Smooth muscle cell (in vitro differentiated cells): ENCODE measurements at regions not wholly inside any gene's neighbourhood (a gene's known extent, or its start where the extent isn't known, plus 50 kb on each side); places are given as distances from the start of the nearest gene placed in this dataset.
"Not testable (repeated sequence)": the region's sequence is repeated elsewhere in the genome, so short reads cannot be mapped to it uniquely, and the experiment has no call there.

ENCODE experiments used
- DNase-seq: peaks from one replicate; lab custom pipeline; 2025; ENCODE audit not compliant: unreplicated experiment; lab: John Stamatoyannopoulos, UW
- H2AFZ ChIP-seq: fragments of 200-600 bp; sonication (generic); 2 replicates; pipeline ENCODE4 v1.6.0; 2016; ENCODE audit warnings: antibody characterized with exemption, low read depth, mild to moderate bottlenecking
- H3F3A ChIP-seq: fragments of 200-600 bp; sonication (generic); 2 replicates; pipeline ENCODE4 v1.6.0; 2017; ENCODE audit warnings: antibody characterized with exemption, low read depth
- H3K27ac ChIP-seq: fragments of 200-600 bp; sonication (generic); 2 replicates; pipeline ENCODE4 v1.5.1; 2016; ENCODE audit warnings: low read depth, mild to moderate bottlenecking
- H3K27me3 ChIP-seq: fragments of 200-600 bp; sonication (generic); 2 replicates; pipeline ENCODE4 v1.6.1; 2016; ENCODE audit warnings: low read depth, mild to moderate bottlenecking
- H3K36me3 ChIP-seq: fragments of 200-600 bp; sonication (generic); 2 replicates; pipeline ENCODE4 v1.5.1; 2016; ENCODE audit warnings: low read depth
- H3K4me1 ChIP-seq: fragments of 200-600 bp; sonication (generic); 2 replicates; pipeline ENCODE4 v1.5.1; 2016; ENCODE audit warnings: low read depth
- H3K4me2 ChIP-seq: fragments of 200-600 bp; sonication (generic); 2 replicates; pipeline ENCODE4 v1.6.0; 2016; ENCODE audit warnings: mild to moderate bottlenecking
- H3K4me3 ChIP-seq: fragments of 200-600 bp; sonication (generic); 2 replicates; pipeline ENCODE4 v1.5.1; 2016; ENCODE audit warnings: mild to moderate bottlenecking
- H3K79me2 ChIP-seq: fragments of 200-600 bp; sonication (generic); 2 replicates; pipeline ENCODE4 v1.6.0; 2016; ENCODE audit warnings: low read depth, mild to moderate bottlenecking
- H3K9ac ChIP-seq: fragments of 200-600 bp; sonication (generic); 2 replicates; pipeline ENCODE4 v1.6.0; 2016; ENCODE audit warnings: low read depth
- H3K9me3 ChIP-seq: fragments of 200-600 bp; sonication (generic); replicated peaks from 2 replicates; pipeline ENCODE4 v1.5.1; 2016; ENCODE audit warnings: low read depth
- H4K20me1 ChIP-seq: fragments of 200-600 bp; sonication (generic); 2 replicates; pipeline ENCODE4 v1.6.0; 2016; ENCODE audit warnings: low read depth
- CTCF ChIP-seq: fragments of 200-600 bp; sonication (generic); IDR thresholded peaks from 2 replicates; pipeline ENCODE4 v1.5.1; 2017; ENCODE audit warnings: borderline replicate concordance, mild to moderate bottlenecking, antibody characterized with exemption; ENCODE audit not compliant: insufficient read depth, poor library complexity, severe bottlenecking
- WGBS: methylation state at CpG from one replicate; pipeline ENCODE4 v1.1.7; 2016; ENCODE audit warnings: low lambda C conversion rate; 5-methylcytosine and 5-hydroxymethylcytosine counted together

- Histone ChIP-seq H3K27ac (no peak overlapping the region), H3K9ac (no peak overlapping the region), H3F3A (no peaks in the 10 kb centered on the region), H4K20me1 (no peaks in the 10 kb centered on the region), H3K9me3 (no peaks in the 10 kb centered on the region), H3K27me3 (no peaks in the 10 kb centered on the region), H3K36me3 (no peaks in the 10 kb centered on the region), H3K4me1 (no peaks in the 10 kb centered on the region), H3K79me2 (no peaks in the 10 kb centered on the region), H3K4me2 (no peak overlapping the region), H3K4me3 (no peak overlapping the region), H2AFZ (no peak overlapping the region)
- DNase-seq, result no peak
- WGBS, result 97% methylated on average over 5 of the region's 5 CpGs
- no peak for TF ChIP-seq CTCF
Observed at GRCh38 chr16:80253741-80254140, 287.1 kb upstream of the DYNLRB2 start.

- no peak overlapping the region for H3K4me2 ChIP-seq
- no peak overlapping the region for H2AFZ ChIP-seq
- no peaks in the 10 kb centered on the region for H4K20me1 ChIP-seq
- no peak for DNase-seq
- H3K9me3 ChIP-seq, result no peaks in the 10 kb centered on the region
- H3F3A ChIP-seq, result no peaks in the 10 kb centered on the region
- no peak overlapping the region for H3K27ac ChIP-seq
- H3K9ac ChIP-seq, result no peak overlapping the region
- 64% methylated on average over 4 of the region's 4 CpGs for WGBS
- no peaks in the 10 kb centered on the region for H3K27me3 ChIP-seq
- H3K4me3 ChIP-seq, result no peak overlapping the region
- no peaks in the 10 kb centered on the region for H3K79me2 ChIP-seq
- no peak for TF ChIP-seq CTCF
- no peaks in the 10 kb centered on the region for H3K36me3 ChIP-seq
- no peaks in the 10 kb centered on the region for H3K4me1 ChIP-seq
Observed at GRCh38 chr16:80250381-80250780, 290.4 kb upstream of the DYNLRB2 start.

- not testable (repeated sequence) for DNase-seq, H2AFZ ChIP-seq, H4K20me1 ChIP-seq, H3K9me3 ChIP-seq, H3K9ac ChIP-seq, H3K4me3 ChIP-seq, H3K4me2 ChIP-seq, H3K27me3 ChIP-seq, H3K36me3 ChIP-seq, H3K4me1 ChIP-seq, H3K79me2 ChIP-seq, H3F3A ChIP-seq, H3K27ac ChIP-seq
- no CpG with 5 or more reads among the region's 30 CpGs for WGBS
Observed at GRCh38 chr16:80243303-80243702, 297.5 kb upstream of the DYNLRB2 start.

- not testable (repeated sequence) for H3K27me3 ChIP-seq, H4K20me1 ChIP-seq, H2AFZ ChIP-seq
Observed at GRCh38 chr16:80242279-80242678, 298.5 kb upstream of the DYNLRB2 start.

GRCh38 chr16:80233097-80233835 is 307.5 kb upstream of the DYNLRB2 start:
- H3K36me3 ChIP-seq, result no peaks in the 10 kb centered on the region
- H3K9me3 ChIP-seq, result no peaks in the 10 kb centered on the region
- no peaks in the 10 kb centered on the region for H3K27me3 ChIP-seq
- no peak overlapping the region for H2AFZ ChIP-seq
- 73% methylated on average over 8 of the region's 8 CpGs for WGBS
- no peak for TF ChIP-seq CTCF
- H3K4me2 ChIP-seq, result no peak overlapping the region
- H3K27ac ChIP-seq, result no peak overlapping the region
- no peaks in the 10 kb centered on the region for H3K79me2 ChIP-seq
- H3K9ac ChIP-seq, result no peak overlapping the region
- no peak overlapping the region for H3K4me3 ChIP-seq
- no peaks in the 10 kb centered on the region for H3F3A ChIP-seq
- no peaks in the 10 kb centered on the region for H4K20me1 ChIP-seq
- H3K4me1 ChIP-seq, result no peaks in the 10 kb centered on the region
- DNase-seq, result no peak

More at GRCh38 chr16:80242279-80242678, 298.5 kb upstream of the DYNLRB2 start:
- not testable (repeated sequence) for H3K4me1 ChIP-seq, H3K36me3 ChIP-seq, H3K27ac ChIP-seq, H3K4me2 ChIP-seq, H3K79me2 ChIP-seq, H3K9ac ChIP-seq, H3K9me3 ChIP-seq, H3F3A ChIP-seq, H3K4me3 ChIP-seq, DNase-seq
- 100% methylated on average over 2 of the region's 4 CpGs for WGBS
